B cell (primary cell): ENCODE measurements at regions not wholly inside any gene's neighbourhood (a gene's known extent, or its start where the extent isn't known, plus 50 kb on each side); places are given as distances from the start of the nearest gene placed in this dataset.
"Not testable (repeated sequence)": the region's sequence is repeated elsewhere in the genome, so short reads cannot be mapped to it uniquely, and the experiment has no call there.

Source experiments
- ATAC-seq: fragments of 200-7000 bp; cut with Tn5 transposase; one replicate; pipeline ENCODE4 v1.10.0; 2021; ENCODE audit warnings: low read depth, mild to moderate bottlenecking, moderate number of reproducible peaks, moderate library complexity
- CTCF ChIA-PET: fragments of 350-600 bp; sonication (Branson Sonifier 250); formaldehyde crosslinking; loops from one replicate; lab custom pipeline; 2021; ENCODE audit warnings: antibody characterized with exemption, inconsistent platforms; lab: Charles Lee
- POLR2A ChIA-PET: fragments of 350-600 bp; sonication (Branson Sonifier 250); formaldehyde crosslinking; loops from one replicate; lab custom pipeline; 2021; ENCODE audit warnings: antibody characterized with exemption; lab: Charles Lee
- DNase-seq: peaks from one replicate; pipeline ENCODE4 v3.0.0; 2013
- H2AFZ ChIP-seq: 2 replicates; pipeline ENCODE4 v1.6.1; 2012; ENCODE audit warnings: mild to moderate bottlenecking, low read depth, low read length; ENCODE audit not compliant: insufficient read depth, poor library complexity, severe bottlenecking
- H3K27ac ChIP-seq, 2 donors: 1 replicate in 1 of 2; 2 replicates in 1 of 2; pipeline ENCODE4 v1.5.1; 2012 to 2013; ENCODE audit warnings: low read length in 2 of 2, mild to moderate bottlenecking in 2 of 2, moderate library complexity in 1 of 2
- H3K27me3 ChIP-seq, 4 experiments: fragments of 200-600 bp in 1 of 4; sonication (generic) in 1 of 4; replicated peaks in 1 of 4; 1 replicate in 2 of 4; 2 replicates in 2 of 4; pipeline versions ENCODE4 v1.6.1 to v1.7.0; 2013 to 2016; ENCODE audit warnings: low read length in 3 of 4, mild to moderate bottlenecking in 2 of 4, mixed read lengths in 1 of 4, moderate library complexity in 1 of 4; ENCODE audit not compliant: insufficient read depth in 4 of 4, control insufficient read depth in 3 of 4; ENCODE audit errors: control extremely low read depth in 1 of 4
- H3K36me3 ChIP-seq, 2 experiments: replicated peaks in 1 of 2; 1 replicate in 1 of 2; 2 replicates in 1 of 2; pipeline versions ENCODE4 v1.6.1 to v1.7.1; 2013; ENCODE audit warnings: low read length in 1 of 2; ENCODE audit not compliant: insufficient read depth in 2 of 2, control insufficient read depth in 1 of 2; ENCODE audit errors: control extremely low read depth in 1 of 2, extremely low read depth in 1 of 2
- H3K4me1 ChIP-seq, 2 donors: fragments of 200-600 bp in 1 of 2; sonication (generic) in 1 of 2; 1 replicate in 1 of 2; 2 replicates in 1 of 2; pipeline versions ENCODE4 v1.5.1 to v1.6.1; 2013 to 2017; ENCODE audit warnings: low read length in 2 of 2; ENCODE audit not compliant: control insufficient read depth in 2 of 2, insufficient read depth in 2 of 2
- H3K4me2 ChIP-seq: replicated peaks from 2 replicates; pipeline ENCODE3; 2012; ENCODE audit warnings: mild to moderate bottlenecking, low read depth, low read length; ENCODE audit not compliant: poor library complexity, severe bottlenecking
- H3K4me3 ChIP-seq, 5 experiments: fragments of 200-600 bp in 1 of 5; sonication (generic) in 1 of 5; 1 replicate in 3 of 5; 2 replicates in 2 of 5; pipeline versions ENCODE4 v1.5.1 to v1.7.0; 2011 to 2016; ENCODE audit warnings: low read length in 4 of 5, mild to moderate bottlenecking in 4 of 5, low read depth in 2 of 5, control low read depth in 1 of 5, moderate library complexity in 1 of 5; ENCODE audit not compliant: insufficient read depth in 1 of 5; ENCODE audit errors: control extremely low read depth in 1 of 5, extremely low read depth in 1 of 5
- H3K79me2 ChIP-seq: fragments of 200-600 bp; sonication (generic); one replicate; pipeline ENCODE4 v1.6.0; 2016; ENCODE audit warnings: low read length; ENCODE audit not compliant: control insufficient read depth, insufficient read depth
- H3K9ac ChIP-seq: fragments of 200-600 bp; sonication (generic); 2 replicates; pipeline ENCODE4 v1.6.1; 2017; ENCODE audit warnings: mild to moderate bottlenecking, low read length, moderate library complexity
- H3K9me3 ChIP-seq, 3 donors: one replicate each; pipeline versions ENCODE4 v1.6.1 to v1.7.1; 2013; ENCODE audit warnings: low read length in 2 of 3; ENCODE audit not compliant: control insufficient read depth in 2 of 3, insufficient read depth in 1 of 3; ENCODE audit errors: control extremely low read depth in 1 of 3
- H4K20me1 ChIP-seq: 2 replicates; pipeline ENCODE4 v1.6.0; 2012; ENCODE audit warnings: mild to moderate bottlenecking, low read length; ENCODE audit not compliant: insufficient read depth, control insufficient read depth, poor library complexity, severe bottlenecking
- H3K27ac Mint-ChIP-seq: one replicate; pipeline ENCODE4 v1.8.0; 2021; ENCODE audit warnings: mixed read lengths
- H3K27me3 Mint-ChIP-seq: one replicate; pipeline ENCODE4 v1.8.0; 2021; ENCODE audit warnings: mixed read lengths
- H3K4me1 Mint-ChIP-seq: one replicate; pipeline ENCODE4 v1.8.0; 2021; ENCODE audit warnings: mixed read lengths
- H3K4me3 Mint-ChIP-seq: one replicate; pipeline ENCODE4 v1.8.0; 2021; ENCODE audit warnings: mixed read lengths
- H3K9me3 Mint-ChIP-seq: one replicate; pipeline ENCODE4 v1.8.0; 2022; ENCODE audit warnings: mixed read lengths; ENCODE audit not compliant: insufficient read depth
- CTCF ChIP-seq: fragments of 200-600 bp; IDR thresholded peaks from one replicate; pipeline ENCODE4 v1.8.0; 2022; ENCODE audit warnings: antibody characterized with exemption, mild to moderate bottlenecking
- EZH2 ChIP-seq: IDR thresholded peaks from 2 replicates; pipeline ENCODE4 v1.6.1; 2012; ENCODE audit warnings: borderline replicate concordance, low read depth, mild to moderate bottlenecking, moderate library complexity, low read length; ENCODE audit not compliant: insufficient read depth, poor library complexity, severe bottlenecking
- WGBS: methylation state at CpG from one replicate; pipeline ENCODE4 v1.1.5; 2013; ENCODE audit warnings: missing lambda C conversion rate; ENCODE audit not compliant: insufficient coverage; 5-methylcytosine and 5-hydroxymethylcytosine counted together
- intact Hi-C: fragments of 100-400 bp; cut with micrococcal nuclease; formaldehyde crosslinking; loops from one replicate; pipeline ENCODE4 v1.10.0; 2022

GRCh38 chr19:23474172-23474571, 78.9 kb upstream of the ZNF91 start:
- no peak overlapping the region for H3K4me3 ChIP-seq
- H3K4me3 Mint-ChIP-seq, result no peak overlapping the region
- H3K27ac ChIP-seq, result no peak overlapping the region
- POLR2A ChIA-PET, result no interaction called here
- no peaks in the 10 kb centered on the region for H4K20me1 ChIP-seq
- TF ChIP-seq CTCF (no peak), EZH2 (no peak)
- no peak overlapping the region for H3K9ac ChIP-seq
- peaks cover 0 to 8% (median 0%) of the 10 kb centered on the region in 4 experiments for H3K27me3 ChIP-seq
- intact Hi-C loops, result no loop called here
- no peaks in the 10 kb centered on the region for H3K4me1 Mint-ChIP-seq
- no peak overlapping the region for H2AFZ ChIP-seq
- no peaks in the 10 kb centered on the region for H3K79me2 ChIP-seq
- H3K27me3 Mint-ChIP-seq, result peaks cover 11% of the 10 kb centered on the region
- no peak overlapping the region for H3K27ac Mint-ChIP-seq
- H3K4me1 ChIP-seq, result no peaks in the 10 kb centered on the region
- no peaks in the 10 kb centered on the region for H3K36me3 ChIP-seq
- CTCF ChIA-PET, result no interaction called here
- ATAC-seq (no peak), DNase-seq (no peak)
- peaks cover 5% of the 10 kb centered on the region for H3K9me3 Mint-ChIP-seq
- H3K9me3 ChIP-seq, result peaks cover 0 to 21% (median 1%) of the 10 kb centered on the region in 3 donors
- no peak overlapping the region for H3K4me2 ChIP-seq

GRCh38 chr19:23470873-23471545, 75.7 kb upstream of the ZNF91 start:
- Histone ChIP-seq H3K36me3 (no peaks in the 10 kb centered on the region), H4K20me1 (no peaks in the 10 kb centered on the region), H3K9ac (no peak overlapping the region), H3K79me2 (no peaks in the 10 kb centered on the region), H3K4me2 (no peak overlapping the region), H3K4me3 (no peak overlapping the region), H3K4me1 (no peaks in the 10 kb centered on the region), H3K27ac (no peak overlapping the region), H3K9me3 (peaks cover 0 to 14% (median 0%) of the 10 kb centered on the region in 3 donors), H2AFZ (no peak overlapping the region), H3K27me3 (peaks cover 0 to 8% (median 0%) of the 10 kb centered on the region in 4 experiments)
- Mint-ChIP-seq H3K9me3 (peaks cover 2% of the 10 kb centered on the region), H3K27me3 (peaks cover 11% of the 10 kb centered on the region), H3K4me1 (no peaks in the 10 kb centered on the region), H3K4me3 (no peak overlapping the region), H3K27ac (no peak overlapping the region)
- ChIA-PET CTCF (no interaction called here), POLR2A (no interaction called here)
- intact Hi-C loops, result no loop called here
- DNase-seq (no peak), ATAC-seq (no peak)
- TF ChIP-seq EZH2 (no peak), CTCF (no peak)
- 18% methylated on average over 42 of the region's 48 CpGs for WGBS

GRCh38 chr19:23464349-23464748, 69.1 kb upstream of the ZNF91 start:
- H3K27ac ChIP-seq, H4K20me1 ChIP-seq, H3K4me3 ChIP-seq, DNase-seq, intact Hi-C loops, H3K27ac Mint-ChIP-seq, POLR2A ChIA-PET, H3K27me3 ChIP-seq, H3K9ac ChIP-seq, H3K9me3 ChIP-seq, H2AFZ ChIP-seq, H3K36me3 ChIP-seq, H3K9me3 Mint-ChIP-seq, H3K4me1 ChIP-seq, H3K4me2 ChIP-seq, H3K27me3 Mint-ChIP-seq, CTCF ChIA-PET, H3K4me3 Mint-ChIP-seq, ATAC-seq, H3K79me2 ChIP-seq, H3K4me1 Mint-ChIP-seq: not testable (repeated sequence)
- WGBS, result 100% methylated on average over 1 of the region's 2 CpGs
